ENCODE measurements at regions not wholly inside any gene's neighbourhood (a gene's known extent, or its start where the extent isn't known, plus 50 kb on each side); places are given as distances from the start of the nearest gene placed in this dataset.

DNA sequence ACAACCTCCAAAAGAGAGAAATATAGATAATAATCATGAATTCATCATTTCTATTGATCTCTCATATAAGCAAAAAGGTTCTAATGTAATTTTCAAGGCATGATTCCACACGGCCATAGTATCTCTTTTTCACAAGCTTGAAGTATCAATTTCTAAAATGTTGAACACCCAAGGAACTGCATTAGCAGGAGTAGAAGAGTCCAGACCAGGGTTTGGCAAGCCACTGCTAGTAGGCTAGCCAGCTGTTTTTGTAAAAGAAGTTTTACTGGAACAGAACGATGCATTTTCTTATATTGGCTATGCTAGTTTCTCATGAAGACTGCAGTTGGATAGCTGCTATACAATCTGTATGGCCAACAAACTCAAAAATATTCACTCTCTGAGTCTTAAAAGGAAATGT, 481.5 kb upstream of the MIR17HG start:
- Histone ChIP-seq H3K4me3 (no peak overlapping the region), H3K27ac (no peak overlapping the region), H3K36me3 (no peaks in the 10 kb centered on the region), H3K4me1 (no peaks in the 10 kb centered on the region), H3K9me3 (no peaks in the 10 kb centered on the region), H3K27me3 (no peaks in the 10 kb centered on the region)
- intact Hi-C loops (cut with DNase I), result no loop called here
- TF ChIP-seq, protein P1, sequence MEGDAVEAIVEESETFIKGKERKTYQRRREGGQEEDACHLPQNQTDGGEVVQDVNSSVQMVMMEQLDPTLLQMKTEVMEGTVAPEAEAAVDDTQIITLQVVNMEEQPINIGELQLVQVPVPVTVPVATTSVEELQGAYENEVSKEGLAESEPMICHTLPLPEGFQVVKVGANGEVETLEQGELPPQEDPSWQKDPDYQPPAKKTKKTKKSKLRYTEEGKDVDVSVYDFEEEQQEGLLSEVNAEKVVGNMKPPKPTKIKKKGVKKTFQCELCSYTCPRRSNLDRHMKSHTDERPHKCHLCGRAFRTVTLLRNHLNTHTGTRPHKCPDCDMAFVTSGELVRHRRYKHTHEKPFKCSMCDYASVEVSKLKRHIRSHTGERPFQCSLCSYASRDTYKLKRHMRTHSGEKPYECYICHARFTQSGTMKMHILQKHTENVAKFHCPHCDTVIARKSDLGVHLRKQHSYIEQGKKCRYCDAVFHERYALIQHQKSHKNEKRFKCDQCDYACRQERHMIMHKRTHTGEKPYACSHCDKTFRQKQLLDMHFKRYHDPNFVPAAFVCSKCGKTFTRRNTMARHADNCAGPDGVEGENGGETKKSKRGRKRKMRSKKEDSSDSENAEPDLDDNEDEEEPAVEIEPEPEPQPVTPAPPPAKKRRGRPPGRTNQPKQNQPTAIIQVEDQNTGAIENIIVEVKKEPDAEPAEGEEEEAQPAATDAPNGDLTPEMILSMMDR (IDR thresholded peaks at IDR 0.05), result no peak
- DNase-seq (ENCODE audit: low spot score in 2 of 2), result no peak

DNA sequence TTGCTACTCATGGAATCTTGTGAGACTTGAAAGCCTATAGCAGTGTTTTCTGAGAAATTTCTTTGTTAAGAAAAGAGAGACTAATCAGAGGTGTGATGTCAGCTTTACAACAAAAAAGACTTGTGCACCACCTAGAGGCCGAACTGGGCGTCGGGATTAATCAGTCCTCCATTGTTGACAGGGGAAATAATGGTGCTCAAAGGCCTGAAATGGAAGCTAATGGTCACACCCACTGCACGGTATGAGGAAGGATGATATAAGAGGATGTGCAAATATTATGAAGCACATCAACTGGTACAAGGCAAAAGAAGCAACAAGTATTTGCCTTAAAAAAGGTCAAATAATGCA, 480.2 kb upstream of the MIR17HG start:
- Histone ChIP-seq H3K4me1 (no peaks in the 10 kb centered on the region), H3K27ac (no peak overlapping the region), H3K4me3 (no peak overlapping the region), H3K27me3 (no peaks in the 10 kb centered on the region), H3K36me3 (no peaks in the 10 kb centered on the region), H3K9me3 (no peaks in the 10 kb centered on the region)
- intact Hi-C loops (cut with DNase I), result no loop called here
- DNase-seq (ENCODE audit: low spot score in 2 of 2), result peak in 1 of 2 donors; percentile 72
- TF ChIP-seq, protein P1 (IDR thresholded peaks at IDR 0.05), result peak in 2 of 3 experiments; percentile 37 to 41

DNA sequence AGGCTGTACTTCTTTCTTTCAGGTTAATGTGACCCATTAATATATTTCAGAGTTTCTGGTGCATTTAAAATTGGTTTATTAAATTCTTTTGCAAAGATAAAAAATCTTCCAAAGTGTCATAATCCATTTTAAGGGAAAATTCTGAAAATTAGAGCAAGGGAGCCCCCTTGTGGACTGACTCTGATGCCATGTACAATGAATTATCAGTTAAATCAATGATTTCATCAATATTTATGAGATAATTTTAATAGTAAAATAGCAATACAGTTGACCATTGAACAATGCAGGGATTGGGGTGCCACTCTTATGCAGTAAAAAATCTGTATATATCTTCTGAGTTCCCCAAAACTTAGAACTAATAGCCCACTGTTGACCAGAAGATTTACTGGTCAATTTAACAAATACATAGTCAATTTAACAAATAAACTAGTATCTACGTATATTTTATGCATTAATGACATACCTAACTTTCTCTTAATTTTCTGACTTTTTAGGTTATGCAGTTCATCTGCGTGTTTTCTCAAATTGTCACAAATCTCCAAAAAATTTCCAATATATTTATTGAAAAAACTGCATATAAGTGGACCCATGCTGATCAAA, 479.1 kb upstream of the MIR17HG start:
- Histone ChIP-seq H3K4me3 (no peak overlapping the region), H3K27ac (no peak overlapping the region), H3K9me3 (no peaks in the 10 kb centered on the region), H3K36me3 (no peaks in the 10 kb centered on the region), H3K4me1 (no peaks in the 10 kb centered on the region), H3K27me3 (no peaks in the 10 kb centered on the region)
- DNase-seq (ENCODE audit: low spot score in 2 of 2), result no peak
- TF ChIP-seq, protein P1 (IDR thresholded peaks at IDR 0.05), result peak in 2 of 3 experiments; percentile 35 to 51
- intact Hi-C loops (cut with DNase I), result no loop called here

DNA sequence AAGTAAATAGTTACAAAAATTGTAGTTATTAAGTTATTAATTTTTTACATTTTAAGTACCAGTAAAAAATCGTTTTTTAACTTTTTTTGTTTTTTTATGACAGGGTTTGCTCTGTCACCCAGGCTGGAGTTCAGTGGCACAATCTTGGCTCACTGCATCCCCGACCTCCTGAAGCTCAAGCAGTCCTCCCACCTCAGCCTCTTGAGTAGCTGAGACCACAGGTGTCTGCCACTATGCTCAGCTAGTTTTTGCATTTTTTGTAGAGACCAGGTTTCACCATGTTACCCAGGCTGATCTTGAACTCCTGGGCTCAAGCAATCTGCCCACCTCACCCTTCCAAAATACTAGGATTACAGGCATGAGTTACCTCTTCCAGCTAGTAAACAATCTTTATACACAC, 477.9 kb upstream of the MIR17HG start:
- intact Hi-C loops (cut with DNase I), result no loop called here
- Histone ChIP-seq H3K4me1 (no peaks in the 10 kb centered on the region), H3K27me3 (no peaks in the 10 kb centered on the region), H3K36me3 (no peaks in the 10 kb centered on the region), H3K27ac (no peak overlapping the region), H3K4me3 (no peak overlapping the region), H3K9me3 (no peaks in the 10 kb centered on the region)
- TF ChIP-seq, protein P1 (IDR thresholded peaks at IDR 0.05), result no peak
- DNase-seq (ENCODE audit: low spot score in 2 of 2), result no peak

DNA sequence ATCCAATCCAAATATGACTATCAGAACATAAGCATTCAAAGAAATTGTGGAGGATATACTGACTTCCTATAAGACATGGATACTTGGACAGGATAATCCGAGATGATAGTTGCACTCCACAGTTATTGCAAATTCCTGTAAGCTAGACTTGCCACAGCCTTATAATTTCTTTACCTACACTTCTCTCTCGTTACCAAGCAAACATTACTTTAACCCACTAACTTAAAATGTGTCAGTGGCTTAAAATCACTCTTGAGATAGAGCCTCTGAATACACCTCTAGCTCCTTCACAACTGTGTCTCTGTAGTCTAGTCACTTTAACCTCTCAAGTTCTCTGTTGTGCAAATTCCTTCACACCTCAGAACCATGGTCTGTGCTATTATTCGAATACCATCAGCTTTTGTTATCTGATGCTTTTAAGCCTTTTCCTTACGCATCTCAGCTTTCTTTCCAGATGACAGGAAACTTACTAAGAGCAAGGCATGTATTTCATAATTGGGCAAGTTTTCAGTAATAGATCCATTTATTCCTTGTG, 474.9 kb upstream of the MIR17HG start:
- Histone ChIP-seq H3K27ac (no peak overlapping the region), H3K4me1 (no peaks in the 10 kb centered on the region), H3K36me3 (no peaks in the 10 kb centered on the region), H3K9me3 (no peaks in the 10 kb centered on the region), H3K27me3 (no peaks in the 10 kb centered on the region), H3K4me3 (no peak overlapping the region)
- intact Hi-C loops (cut with DNase I), result no loop called here
- TF ChIP-seq, protein P1 (IDR thresholded peaks at IDR 0.05), result no peak
- no peak for DNase-seq (ENCODE audit: low spot score in 2 of 2)

DNA sequence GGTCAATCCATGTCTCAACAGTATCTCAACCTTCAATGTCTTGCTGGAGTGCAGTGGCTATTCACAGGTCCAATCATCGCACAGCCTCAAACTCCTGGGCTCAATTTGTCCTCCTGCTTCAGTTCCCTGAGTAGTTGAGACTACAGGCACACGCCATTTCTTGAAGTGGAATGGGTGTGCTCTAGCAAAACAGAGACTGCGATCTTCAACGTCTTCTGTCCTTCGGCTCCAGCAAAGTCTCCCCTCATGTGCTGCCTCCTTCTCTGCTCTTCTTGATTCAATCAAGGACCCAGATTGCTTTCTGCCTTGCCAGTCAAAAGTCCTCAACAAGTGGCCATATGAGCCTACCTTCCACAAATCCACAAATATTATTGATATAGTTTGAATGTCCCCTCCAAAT, 466.7 kb upstream of the MIR17HG start:
- H3K9me3 ChIP-seq, result no peaks in the 10 kb centered on the region
- H3K27ac ChIP-seq, result no peak overlapping the region
- DNase-seq (ENCODE audit: low spot score in 2 of 2), result no peak
- intact Hi-C loops (cut with DNase I), result no loop called here
- no peaks in the 10 kb centered on the region for H3K36me3 ChIP-seq
- TF ChIP-seq, protein P1 (IDR thresholded peaks at IDR 0.05), result no peak
- H3K4me3 ChIP-seq, result no peak overlapping the region
- no peaks in the 10 kb centered on the region for H3K4me1 ChIP-seq
- no peaks in the 10 kb centered on the region for H3K27me3 ChIP-seq
